Lower leg skin (tissue), 3 donors: ENCODE measurements at regions not wholly inside any gene's neighbourhood (a gene's known extent, or its start where the extent isn't known, plus 50 kb on each side); places are given as distances from the start of the nearest gene placed in this dataset.

Experiments used
- POLR2A ChIP-seq, 2 donors: fragments of 450-650 bp; IDR thresholded peaks; one replicate each; pipeline ENCODE4 v1.6.1; 2016 to 2017; ENCODE audit warnings: antibody characterized with exemption in 2 of 2, mild to moderate bottlenecking in 1 of 2, moderate library complexity in 1 of 2
- TF ChIP-seq, protein P1 (sequence below), 3 donors: fragments of 450-650 bp; IDR thresholded peaks; one replicate each; pipeline ENCODE4 v1.5.1; 2016; ENCODE audit warnings: antibody characterized with exemption in 3 of 3, mild to moderate bottlenecking in 3 of 3, moderate library complexity in 2 of 3

DNA sequence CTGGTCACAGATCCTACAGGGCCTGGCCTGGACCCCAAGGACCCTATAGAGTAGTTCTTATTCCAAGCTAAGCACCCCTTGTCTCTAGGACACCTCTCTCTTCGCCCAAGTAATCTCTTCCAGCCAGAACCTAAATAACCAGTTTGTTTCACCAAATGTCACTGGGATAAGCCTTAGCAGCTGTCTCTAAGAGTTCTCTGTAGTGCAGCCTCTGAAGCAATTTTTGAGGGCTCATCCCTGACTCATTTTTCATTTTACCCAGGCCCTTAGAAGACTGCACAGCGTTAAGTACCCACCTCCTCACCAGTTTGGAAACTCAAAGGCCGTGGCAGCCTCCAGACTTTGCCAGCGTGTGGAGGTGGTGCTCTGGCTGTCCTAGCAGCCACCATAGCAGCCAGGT, 290.1 kb upstream of the SIX2 start:
- TF ChIP-seq, protein P1, sequence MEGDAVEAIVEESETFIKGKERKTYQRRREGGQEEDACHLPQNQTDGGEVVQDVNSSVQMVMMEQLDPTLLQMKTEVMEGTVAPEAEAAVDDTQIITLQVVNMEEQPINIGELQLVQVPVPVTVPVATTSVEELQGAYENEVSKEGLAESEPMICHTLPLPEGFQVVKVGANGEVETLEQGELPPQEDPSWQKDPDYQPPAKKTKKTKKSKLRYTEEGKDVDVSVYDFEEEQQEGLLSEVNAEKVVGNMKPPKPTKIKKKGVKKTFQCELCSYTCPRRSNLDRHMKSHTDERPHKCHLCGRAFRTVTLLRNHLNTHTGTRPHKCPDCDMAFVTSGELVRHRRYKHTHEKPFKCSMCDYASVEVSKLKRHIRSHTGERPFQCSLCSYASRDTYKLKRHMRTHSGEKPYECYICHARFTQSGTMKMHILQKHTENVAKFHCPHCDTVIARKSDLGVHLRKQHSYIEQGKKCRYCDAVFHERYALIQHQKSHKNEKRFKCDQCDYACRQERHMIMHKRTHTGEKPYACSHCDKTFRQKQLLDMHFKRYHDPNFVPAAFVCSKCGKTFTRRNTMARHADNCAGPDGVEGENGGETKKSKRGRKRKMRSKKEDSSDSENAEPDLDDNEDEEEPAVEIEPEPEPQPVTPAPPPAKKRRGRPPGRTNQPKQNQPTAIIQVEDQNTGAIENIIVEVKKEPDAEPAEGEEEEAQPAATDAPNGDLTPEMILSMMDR (IDR thresholded peaks at IDR 0.05): no peak
- TF ChIP-seq POLR2A (IDR thresholded peaks at IDR 0.05): no peak
